ENCODE measurements at regions not wholly inside any gene's neighbourhood (a gene's known extent, or its start where the extent isn't known, plus 50 kb on each side); places are given as distances from the start of the nearest gene placed in this dataset.
"Not testable (repeated sequence)": the region's sequence is repeated elsewhere in the genome, so short reads cannot be mapped to it uniquely, and the experiment has no call there.

- dilution Hi-C loops (cut with MboI; ENCODE audit: extremely low pct_ligation_motif_present, low sequenced_read_pairs) = no loop called here
- FAIRE-seq (no peak), DNase-seq (ENCODE audit: low read depth, low spot score) (no peak)
- Histone ChIP-seq H3K79me2 (ENCODE audit: control insufficient read depth, insufficient read depth, low read length) (no peaks in the 10 kb centered on the region), H3K27me3 (ENCODE audit: control insufficient read depth, extremely low read depth, insufficient read depth, low read length) (no peaks in the 10 kb centered on the region), H2AFZ (ENCODE audit: control insufficient read depth, low read length) (no peak overlapping the region), H3K9me1 (ENCODE audit: control insufficient read depth, extremely low read depth, insufficient read depth, low read length) (no peaks in the 10 kb centered on the region), H3K4me3 (ENCODE audit: control insufficient read depth in 2 of 3, extremely low read depth in 1 of 3, insufficient read depth in 2 of 3, low read depth in 1 of 3, low read length in 3 of 3) (no peak overlapping the region), H3K4me2 (ENCODE audit: control insufficient read depth, extremely low read depth, insufficient read depth, low read depth, low read length) (no peak overlapping the region), H3K27ac (ENCODE audit: control insufficient read depth, insufficient read depth, low read length) (no peak overlapping the region), H3K9ac (ENCODE audit: control insufficient read depth, extremely low read depth, insufficient read depth, low read length) (no peak overlapping the region), H4K20me1 (ENCODE audit: control insufficient read depth, extremely low read depth, insufficient read depth, low read length) (no peaks in the 10 kb centered on the region), H3K9me3 (ENCODE audit: control insufficient read depth, low read depth, low read length) (no peaks in the 10 kb centered on the region), H3K4me1 (ENCODE audit: control insufficient read depth, extremely low read depth, insufficient read depth, low read length) (no peaks in the 10 kb centered on the region), H3K36me3 (ENCODE audit: control insufficient read depth in 2 of 2, extremely low read depth in 1 of 2, insufficient read depth in 2 of 2, low read length in 2 of 2) (no peaks in the 10 kb centered on the region)
- TF ChIP-seq EZH2 (IDR thresholded peaks at IDR 0.05; ENCODE audit: low read length) = no peak
- no peak for TF ChIP-seq CTCF (optimal IDR thresholded peaks at IDR 0.05 in 1 of 3, IDR thresholded peaks at IDR 0.05 in 1 of 3, conservative IDR thresholded peaks at IDR 0.05 in 1 of 3; ENCODE audit: extremely low read depth in 1 of 3, insufficient read depth in 2 of 3, low read length in 3 of 3)
Measured at GRCh38 chr6:153340568-153340967, 209.5 kb upstream of the RGS17 start.

GRCh38 chr6:153334121-153334520 is 203.0 kb upstream of the RGS17 start:
- Histone ChIP-seq H4K20me1 (ENCODE audit: control insufficient read depth, extremely low read depth, insufficient read depth, low read length) (no peaks in the 10 kb centered on the region), H3K4me2 (ENCODE audit: control insufficient read depth, extremely low read depth, insufficient read depth, low read depth, low read length) (no peak overlapping the region), H3K27ac (ENCODE audit: control insufficient read depth, insufficient read depth, low read length) (no peak overlapping the region), H3K4me1 (ENCODE audit: control insufficient read depth, extremely low read depth, insufficient read depth, low read length) (no peaks in the 10 kb centered on the region), H3K4me3 (ENCODE audit: control insufficient read depth in 2 of 3, extremely low read depth in 1 of 3, insufficient read depth in 2 of 3, low read depth in 1 of 3, low read length in 3 of 3) (no peak overlapping the region), H3K9ac (ENCODE audit: control insufficient read depth, extremely low read depth, insufficient read depth, low read length) (no peak overlapping the region), H2AFZ (ENCODE audit: control insufficient read depth, low read length) (no peak overlapping the region), H3K9me1 (ENCODE audit: control insufficient read depth, extremely low read depth, insufficient read depth, low read length) (no peaks in the 10 kb centered on the region), H3K36me3 (ENCODE audit: control insufficient read depth in 2 of 2, extremely low read depth in 1 of 2, insufficient read depth in 2 of 2, low read length in 2 of 2) (no peaks in the 10 kb centered on the region), H3K27me3 (ENCODE audit: control insufficient read depth, extremely low read depth, insufficient read depth, low read length) (no peaks in the 10 kb centered on the region), H3K9me3 (ENCODE audit: control insufficient read depth, low read depth, low read length) (no peaks in the 10 kb centered on the region), H3K79me2 (ENCODE audit: control insufficient read depth, insufficient read depth, low read length) (no peaks in the 10 kb centered on the region)
- DNase-seq (ENCODE audit: low read depth, low spot score) (no peak), FAIRE-seq (no peak)
- TF ChIP-seq CTCF (optimal IDR thresholded peaks at IDR 0.05 in 1 of 3, IDR thresholded peaks at IDR 0.05 in 1 of 3, conservative IDR thresholded peaks at IDR 0.05 in 1 of 3; ENCODE audit: extremely low read depth in 1 of 3, insufficient read depth in 2 of 3, low read length in 3 of 3) (no peak), EZH2 (IDR thresholded peaks at IDR 0.05; ENCODE audit: low read length) (no peak)
- dilution Hi-C loops (cut with MboI; ENCODE audit: extremely low pct_ligation_motif_present, low sequenced_read_pairs) = no loop called here

GRCh38 chr6:153331221-153331620 is 200.1 kb upstream of the RGS17 start:
- H2AFZ ChIP-seq (ENCODE audit: control insufficient read depth, low read length); H3K79me2 ChIP-seq (ENCODE audit: control insufficient read depth, insufficient read depth, low read length); H3K4me1 ChIP-seq (ENCODE audit: control insufficient read depth, extremely low read depth, insufficient read depth, low read length); FAIRE-seq; H4K20me1 ChIP-seq (ENCODE audit: control insufficient read depth, extremely low read depth, insufficient read depth, low read length); H3K27ac ChIP-seq (ENCODE audit: control insufficient read depth, insufficient read depth, low read length); H3K36me3 ChIP-seq (ENCODE audit: control insufficient read depth in 2 of 2, extremely low read depth in 1 of 2, insufficient read depth in 2 of 2, low read length in 2 of 2); H3K4me2 ChIP-seq (ENCODE audit: control insufficient read depth, extremely low read depth, insufficient read depth, low read depth, low read length); H3K9me3 ChIP-seq (ENCODE audit: control insufficient read depth, low read depth, low read length); dilution Hi-C loops (cut with MboI; ENCODE audit: extremely low pct_ligation_motif_present, low sequenced_read_pairs); H3K4me3 ChIP-seq (ENCODE audit: control insufficient read depth in 2 of 3, extremely low read depth in 1 of 3, insufficient read depth in 2 of 3, low read depth in 1 of 3, low read length in 3 of 3); H3K9ac ChIP-seq (ENCODE audit: control insufficient read depth, extremely low read depth, insufficient read depth, low read length); H3K27me3 ChIP-seq (ENCODE audit: control insufficient read depth, extremely low read depth, insufficient read depth, low read length); H3K9me1 ChIP-seq (ENCODE audit: control insufficient read depth, extremely low read depth, insufficient read depth, low read length); DNase-seq (ENCODE audit: low read depth, low spot score): not testable (repeated sequence)

Measured in keratinocyte (primary cell).